SK-N-MC (cell line): ENCODE measurements at regions not wholly inside any gene's neighbourhood (a gene's known extent, or its start where the extent isn't known, plus 50 kb on each side); places are given as distances from the start of the nearest gene placed in this dataset.

ENCODE experiments used
- DNase-seq: peaks from one replicate; pipeline ENCODE4 v3.0.0-alpha.2; 2011; ENCODE audit warnings: low read depth, low spot score
- H3K27ac ChIP-seq: fragments of 200-600 bp; sonication (generic); 2 replicates; pipeline ENCODE4 v1.5.1; 2016; ENCODE audit warnings: mixed run types
- H3K36me3 ChIP-seq: fragments of 200-600 bp; sonication (generic); 2 replicates; pipeline ENCODE4 v1.6.1; 2017; ENCODE audit warnings: antibody characterized with exemption, low read length, mixed read lengths; ENCODE audit not compliant: insufficient read depth
- H3K4me3 ChIP-seq: fragments of 200-600 bp; sonication (generic); 2 replicates; pipeline ENCODE4 v1.5.1; 2016
- H3K9ac ChIP-seq: fragments of 200-600 bp; sonication (generic); 2 replicates; pipeline ENCODE4 v1.8.0; 2017; ENCODE audit warnings: mixed run types, mixed read lengths; ENCODE audit not compliant: insufficient read length
- H3K9me3 ChIP-seq: fragments of 200-600 bp; sonication (generic); 2 replicates; pipeline ENCODE4 v1.6.1; 2017; ENCODE audit warnings: low read depth, mild to moderate bottlenecking, antibody characterized with exemption, low read length, moderate library complexity, mixed read lengths
- EZH2 ChIP-seq: fragments of 200-600 bp; sonication (generic); IDR thresholded peaks from one replicate; pipeline ENCODE4 v1.6.1; 2017; ENCODE audit warnings: antibody characterized with exemption
- FOXP2 ChIP-seq: optimal IDR thresholded peaks from 2 replicates; pipeline ENCODE3; 2011; ENCODE audit warnings: mild to moderate bottlenecking, moderate library complexity; ENCODE audit not compliant: insufficient read depth; ENCODE audit errors: extremely low read length, control extremely low read depth
- POLR2AphosphoS5 ChIP-seq: IDR thresholded peaks from 2 replicates; pipeline ENCODE4 v1.6.1; 2012; ENCODE audit warnings: mild to moderate bottlenecking, low read depth, low read length, borderline replicate concordance

- H3K36me3 ChIP-seq = no peaks in the 10 kb centered on the region
- H3K27ac ChIP-seq = no peak overlapping the region
- H3K9ac ChIP-seq = no peak overlapping the region
- H3K4me3 ChIP-seq = no peak overlapping the region
- H3K9me3 ChIP-seq = no peaks in the 10 kb centered on the region; the same call in 1 of the 2 replicates
- DNase-seq = no peak
- TF ChIP-seq POLR2AphosphoS5 (no peak), FOXP2 (no peak), EZH2 (no peak)
Measured at GRCh38 chr9:29822458-29822857, 2249.2 kb upstream of the C9orf72 start.

- no peaks in the 10 kb centered on the region for H3K9me3 ChIP-seq
- no peaks in the 10 kb centered on the region for H3K36me3 ChIP-seq
- H3K9ac ChIP-seq = no peak overlapping the region
- no peak overlapping the region for H3K27ac ChIP-seq
- H3K4me3 ChIP-seq = no peak overlapping the region
- TF ChIP-seq FOXP2 (no peak), EZH2 (no peak), POLR2AphosphoS5 (no peak)
- DNase-seq = no peak
Measured at GRCh38 chr9:29826421-29826820, 2253.1 kb upstream of the C9orf72 start.

GRCh38 chr9:29830821-29831220 lies 2257.5 kb upstream of the C9orf72 start:
- DNase-seq = peak; percentile 47
- no peaks in the 10 kb centered on the region for H3K36me3 ChIP-seq
- H3K4me3 ChIP-seq = no peak overlapping the region
- H3K9ac ChIP-seq = no peak overlapping the region
- no peaks in the 10 kb centered on the region for H3K9me3 ChIP-seq
- H3K27ac ChIP-seq = no peak overlapping the region
- TF ChIP-seq POLR2AphosphoS5 = no peak
- TF ChIP-seq EZH2 = no peak
- TF ChIP-seq FOXP2 = no peak

GRCh38 chr9:29838491-29839020 lies 2265.3 kb upstream of the C9orf72 start:
- no peak for DNase-seq
- Histone ChIP-seq H3K9me3 (0 out of 2 replicates have a peak, but pooled peaks cover 4% of the 10 kb centered on the region), H3K27ac (no peak overlapping the region), H3K4me3 (no peak overlapping the region), H3K9ac (no peak overlapping the region), H3K36me3 (no peaks in the 10 kb centered on the region)
- TF ChIP-seq FOXP2 (no peak), POLR2AphosphoS5 (no peak), EZH2 (no peak)

GRCh38 chr9:29844251-29844650 lies 2271.0 kb upstream of the C9orf72 start:
- Histone ChIP-seq H3K36me3 (no peaks in the 10 kb centered on the region), H3K4me3 (no peak overlapping the region), H3K9me3 (0 out of 2 replicates have a peak, but pooled peaks cover 4% of the 10 kb centered on the region), H3K27ac (no peak overlapping the region), H3K9ac (no peak overlapping the region)
- TF ChIP-seq EZH2 (no peak), POLR2AphosphoS5 (no peak), FOXP2 (no peak)
- no peak for DNase-seq

GRCh38 chr9:29850664-29851063 lies 2277.4 kb upstream of the C9orf72 start:
- H3K9ac ChIP-seq = no peak overlapping the region
- H3K36me3 ChIP-seq = no peaks in the 10 kb centered on the region
- TF ChIP-seq EZH2 (no peak), POLR2AphosphoS5 (no peak), FOXP2 (no peak)
- no peak overlapping the region for H3K4me3 ChIP-seq
- no peak overlapping the region for H3K27ac ChIP-seq
- H3K9me3 ChIP-seq = no peaks in the 10 kb centered on the region
- DNase-seq = no peak

- no peak overlapping the region for H3K9ac ChIP-seq
- H3K27ac ChIP-seq = no peak overlapping the region
- no peaks in the 10 kb centered on the region for H3K36me3 ChIP-seq
- no peak for TF ChIP-seq FOXP2
- DNase-seq = no peak
- H3K9me3 ChIP-seq = no peaks in the 10 kb centered on the region
- no peak overlapping the region for H3K4me3 ChIP-seq
Measured at GRCh38 chr9:29861803-29862202, 2288.5 kb upstream of the C9orf72 start.

GRCh38 chr9:29865764-29866313 lies 2292.6 kb upstream of the C9orf72 start:
- Histone ChIP-seq H3K9ac (no peak overlapping the region), H3K4me3 (no peak overlapping the region), H3K36me3 (no peaks in the 10 kb centered on the region), H3K9me3 (no peaks in the 10 kb centered on the region), H3K27ac (no peak overlapping the region)
- TF ChIP-seq EZH2 = no peak
- no peak for DNase-seq

- H3K4me3 ChIP-seq = no peak overlapping the region
- H3K9ac ChIP-seq = no peak overlapping the region
- TF ChIP-seq FOXP2 (no peak), EZH2 (no peak), POLR2AphosphoS5 (no peak)
- H3K36me3 ChIP-seq = no peaks in the 10 kb centered on the region
- no peaks in the 10 kb centered on the region for H3K9me3 ChIP-seq
- no peak overlapping the region for H3K27ac ChIP-seq
- DNase-seq = no peak
Measured at GRCh38 chr9:29866556-29866955, 2293.3 kb upstream of the C9orf72 start.

GRCh38 chr9:29873579-29873978 lies 2300.3 kb upstream of the C9orf72 start:
- no peak overlapping the region for H3K27ac ChIP-seq
- DNase-seq = no peak

More at GRCh38 chr9:29873579-29873978, 2300.3 kb upstream of the C9orf72 start:
- Histone ChIP-seq H3K9ac (no peak overlapping the region), H3K9me3 (no peaks in the 10 kb centered on the region), H3K36me3 (no peaks in the 10 kb centered on the region), H3K4me3 (no peak overlapping the region)
- TF ChIP-seq FOXP2 (no peak), EZH2 (no peak), POLR2AphosphoS5 (no peak)
